Epidermal melanocyte (primary cell): ENCODE measurements at regions not wholly inside any gene's neighbourhood (a gene's known extent, or its start where the extent isn't known, plus 50 kb on each side); places are given as distances from the start of the nearest gene placed in this dataset.

ENCODE experiments used
- DNase-seq: peaks from one replicate; pipeline ENCODE4 v3.0.0; 2011; ENCODE audit warnings: low spot score; ENCODE audit not compliant: insufficient read length

- no peak for DNase-seq
Observed at GRCh38 chr13:79674765-79675515, 194.0 kb downstream of the NDFIP2 start.

GRCh38 chr13:79673993-79674377 is 193.0 kb downstream of the NDFIP2 start:
- DNase-seq = no peak

- DNase-seq = no peak
Observed at GRCh38 chr13:79673310-79673992, 192.5 kb downstream of the NDFIP2 start.

- DNase-seq = no peak
Observed at GRCh38 chr13:79671420-79671819, 190.5 kb downstream of the NDFIP2 start.

- no peak for DNase-seq
Observed at GRCh38 chr13:79668201-79668752, 187.3 kb downstream of the NDFIP2 start.

GRCh38 chr13:79667771-79668170 is 186.8 kb downstream of the NDFIP2 start:
- DNase-seq = no peak

GRCh38 chr13:79663977-79664636 is 183.2 kb downstream of the NDFIP2 start:
- no peak for DNase-seq

GRCh38 chr13:79663435-79663834 is 182.5 kb downstream of the NDFIP2 start:
- no peak for DNase-seq

- no peak for DNase-seq
Observed at GRCh38 chr13:79662882-79663281, 181.9 kb downstream of the NDFIP2 start.

- no peak for DNase-seq
Observed at GRCh38 chr13:79660361-79660760, 179.4 kb downstream of the NDFIP2 start.

- no peak for DNase-seq
Observed at GRCh38 chr13:79659121-79659521, 178.2 kb downstream of the NDFIP2 start.

- no peak for DNase-seq
Observed at GRCh38 chr13:79658333-79658975, 177.5 kb downstream of the NDFIP2 start.

GRCh38 chr13:79655509-79655908 is 174.6 kb downstream of the NDFIP2 start:
- DNase-seq = no peak

- DNase-seq = no peak
Observed at GRCh38 chr13:79654520-79654919, 173.6 kb downstream of the NDFIP2 start.

- no peak for DNase-seq
Observed at GRCh38 chr13:79650688-79651087, 169.7 kb downstream of the NDFIP2 start.

- DNase-seq = no peak
Observed at GRCh38 chr13:79648191-79648590, 167.2 kb downstream of the NDFIP2 start.

- no peak for DNase-seq
Observed at GRCh38 chr13:79647533-79647932, 166.6 kb downstream of the NDFIP2 start.

- no peak for DNase-seq
Observed at GRCh38 chr13:79646880-79647279, 165.9 kb downstream of the NDFIP2 start.

- no peak for DNase-seq
Observed at GRCh38 chr13:79645569-79645968, 164.6 kb downstream of the NDFIP2 start.

- no peak for DNase-seq
Observed at GRCh38 chr13:79642596-79642995, 161.6 kb downstream of the NDFIP2 start.

- no peak for DNase-seq
Observed at GRCh38 chr13:79637133-79637763, 156.3 kb downstream of the NDFIP2 start.
